ENCODE measurements at regions not wholly inside any gene's neighbourhood (a gene's known extent, or its start where the extent isn't known, plus 50 kb on each side); places are given as distances from the start of the nearest gene placed in this dataset.
A peak's percentile ranks its signal among the peaks of the same experiment; 100 is the strongest.

GRCh38 chr2:240209493-240209892, 69.0 kb upstream of the OTOS start:
- DNase-seq (ENCODE audit: low spot score): no peak

GRCh38 chr2:240210198-240210965, 69.9 kb upstream of the OTOS start:
- no peak for DNase-seq (ENCODE audit: low spot score)

- DNase-seq (ENCODE audit: low spot score): no peak
Measured at GRCh38 chr2:240211096-240211495, 70.6 kb upstream of the OTOS start.

- DNase-seq (ENCODE audit: low spot score): no peak
Measured at GRCh38 chr2:240211598-240212424, 71.4 kb upstream of the OTOS start.

- no peak for DNase-seq (ENCODE audit: low spot score)
Measured at GRCh38 chr2:240212425-240213225, 72.2 kb upstream of the OTOS start.

GRCh38 chr2:240213226-240213475, 72.7 kb upstream of the OTOS start:
- DNase-seq (ENCODE audit: low spot score): no peak

- DNase-seq (ENCODE audit: low spot score): no peak
Measured at GRCh38 chr2:240213476-240214421, 73.3 kb upstream of the OTOS start.

GRCh38 chr2:240214790-240215675, 74.6 kb upstream of the OTOS start:
- no peak for DNase-seq (ENCODE audit: low spot score)

- no peak for DNase-seq (ENCODE audit: low spot score)
Measured at GRCh38 chr2:240215676-240216051, 75.2 kb upstream of the OTOS start.

GRCh38 chr2:240216167-240216566, 75.7 kb upstream of the OTOS start:
- no peak for DNase-seq (ENCODE audit: low spot score)

- no peak for DNase-seq (ENCODE audit: low spot score)
Measured at GRCh38 chr2:240217431-240218301, 77.2 kb upstream of the OTOS start.

- DNase-seq (ENCODE audit: low spot score): no peak
Measured at GRCh38 chr2:240219208-240219890, 78.9 kb upstream of the OTOS start.

GRCh38 chr2:240220371-240220770, 79.9 kb upstream of the OTOS start:
- no peak for DNase-seq (ENCODE audit: low spot score)

GRCh38 chr2:240223631-240224030, 83.2 kb upstream of the OTOS start:
- no peak for DNase-seq (ENCODE audit: low spot score)

- peak; percentile 11 for DNase-seq (ENCODE audit: low spot score)
Measured at GRCh38 chr2:240224676-240225075, 84.2 kb upstream of the OTOS start.

- no peak for DNase-seq (ENCODE audit: low spot score)
Measured at GRCh38 chr2:240225131-240225530, 84.7 kb upstream of the OTOS start.

- no peak for DNase-seq (ENCODE audit: low spot score)
Measured at GRCh38 chr2:240225660-240226475, 85.4 kb upstream of the OTOS start.

Measured in RKO (cell line).